ENCODE measurements at regions not wholly inside any gene's neighbourhood (a gene's known extent, or its start where the extent isn't known, plus 50 kb on each side); places are given as distances from the start of the nearest gene placed in this dataset.

DNA sequence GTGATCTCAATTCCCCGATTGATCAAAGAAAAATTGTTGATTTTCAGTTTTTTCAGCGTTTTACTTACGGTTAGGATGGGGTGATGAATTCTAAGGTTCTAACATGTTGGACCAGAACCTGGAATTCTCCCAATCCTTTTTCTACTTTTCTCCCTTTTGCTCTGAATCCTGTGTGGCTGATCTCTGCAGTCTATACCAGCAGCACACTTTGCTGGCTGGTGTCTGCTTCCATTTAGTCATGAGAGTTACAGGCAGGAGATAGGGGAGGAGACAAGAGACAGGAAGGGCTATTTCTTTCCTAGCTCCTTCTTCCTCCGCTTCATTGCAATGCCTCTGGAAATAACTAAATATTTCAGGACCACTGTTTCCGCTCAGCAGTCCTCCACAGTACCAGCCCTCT lies 623.9 kb downstream of the CENPC start:
- H3K4me1 ChIP-seq = no peaks in the 10 kb centered on the region
- no peaks in the 10 kb centered on the region for H3K27me3 ChIP-seq
- no peak for DNase-seq
- no peaks in the 10 kb centered on the region for H3K36me3 ChIP-seq
- H3K4me3 ChIP-seq (ENCODE audit: low read depth, low read length) = no peak overlapping the region
- no peaks in the 10 kb centered on the region for H3K9me3 ChIP-seq
- TF ChIP-seq, protein P1, sequence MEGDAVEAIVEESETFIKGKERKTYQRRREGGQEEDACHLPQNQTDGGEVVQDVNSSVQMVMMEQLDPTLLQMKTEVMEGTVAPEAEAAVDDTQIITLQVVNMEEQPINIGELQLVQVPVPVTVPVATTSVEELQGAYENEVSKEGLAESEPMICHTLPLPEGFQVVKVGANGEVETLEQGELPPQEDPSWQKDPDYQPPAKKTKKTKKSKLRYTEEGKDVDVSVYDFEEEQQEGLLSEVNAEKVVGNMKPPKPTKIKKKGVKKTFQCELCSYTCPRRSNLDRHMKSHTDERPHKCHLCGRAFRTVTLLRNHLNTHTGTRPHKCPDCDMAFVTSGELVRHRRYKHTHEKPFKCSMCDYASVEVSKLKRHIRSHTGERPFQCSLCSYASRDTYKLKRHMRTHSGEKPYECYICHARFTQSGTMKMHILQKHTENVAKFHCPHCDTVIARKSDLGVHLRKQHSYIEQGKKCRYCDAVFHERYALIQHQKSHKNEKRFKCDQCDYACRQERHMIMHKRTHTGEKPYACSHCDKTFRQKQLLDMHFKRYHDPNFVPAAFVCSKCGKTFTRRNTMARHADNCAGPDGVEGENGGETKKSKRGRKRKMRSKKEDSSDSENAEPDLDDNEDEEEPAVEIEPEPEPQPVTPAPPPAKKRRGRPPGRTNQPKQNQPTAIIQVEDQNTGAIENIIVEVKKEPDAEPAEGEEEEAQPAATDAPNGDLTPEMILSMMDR (IDR thresholded peaks at IDR 0.05; ENCODE audit: low read depth, low read length) = no peak

DNA sequence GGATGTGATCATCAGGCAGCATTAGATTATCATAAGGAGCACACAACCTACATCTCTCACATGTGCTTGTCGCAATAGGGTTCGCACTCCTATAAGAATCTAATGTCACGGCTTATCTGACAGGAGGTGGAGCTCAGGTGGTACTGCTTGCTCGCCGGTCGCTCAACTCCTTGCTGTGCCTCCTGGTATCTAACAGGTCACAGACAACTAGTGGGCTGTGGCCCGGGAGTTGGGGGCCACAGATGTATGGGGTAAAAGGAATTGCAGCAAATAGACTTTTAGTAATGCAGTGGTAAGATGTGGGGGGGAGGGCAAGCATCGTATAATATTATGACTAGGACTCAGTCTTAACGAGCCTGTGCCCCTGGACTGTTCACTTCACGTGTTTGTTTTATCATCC lies 624.8 kb downstream of the CENPC start:
- TF ChIP-seq, protein P1 (IDR thresholded peaks at IDR 0.05; ENCODE audit: low read depth, low read length) = no peak
- H3K4me1 ChIP-seq = no peaks in the 10 kb centered on the region
- H3K27me3 ChIP-seq = no peaks in the 10 kb centered on the region
- DNase-seq = no peak
- H3K36me3 ChIP-seq = no peaks in the 10 kb centered on the region
- no peak overlapping the region for H3K4me3 ChIP-seq (ENCODE audit: low read depth, low read length)
- H3K9me3 ChIP-seq = no peaks in the 10 kb centered on the region

DNA sequence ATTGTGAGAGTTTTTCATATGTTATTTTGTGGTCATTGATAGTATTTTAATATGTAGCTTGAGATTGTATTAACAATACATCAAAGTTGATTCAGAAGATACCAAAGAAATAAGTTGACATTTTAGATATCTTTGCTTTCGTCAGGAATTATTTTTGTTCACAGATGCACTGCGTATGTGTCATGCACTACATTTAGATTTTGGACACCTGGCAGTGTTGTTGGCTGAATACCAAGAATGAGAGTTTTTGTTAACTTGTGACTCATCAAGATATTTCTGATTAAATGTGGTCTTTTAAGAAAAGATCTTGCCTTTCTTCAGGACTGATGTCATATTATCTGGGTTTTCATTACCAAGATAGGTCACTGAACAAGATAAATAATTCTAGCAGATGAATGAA lies 633.4 kb downstream of the CENPC start:
- TF ChIP-seq, protein P1 (IDR thresholded peaks at IDR 0.05; ENCODE audit: low read depth, low read length) = no peak
- H3K36me3 ChIP-seq = no peaks in the 10 kb centered on the region
- no peak for DNase-seq
- H3K9me3 ChIP-seq = no peaks in the 10 kb centered on the region
- no peaks in the 10 kb centered on the region for H3K4me1 ChIP-seq
- H3K4me3 ChIP-seq (ENCODE audit: low read depth, low read length) = no peak overlapping the region
- H3K27me3 ChIP-seq = no peaks in the 10 kb centered on the region

DNA sequence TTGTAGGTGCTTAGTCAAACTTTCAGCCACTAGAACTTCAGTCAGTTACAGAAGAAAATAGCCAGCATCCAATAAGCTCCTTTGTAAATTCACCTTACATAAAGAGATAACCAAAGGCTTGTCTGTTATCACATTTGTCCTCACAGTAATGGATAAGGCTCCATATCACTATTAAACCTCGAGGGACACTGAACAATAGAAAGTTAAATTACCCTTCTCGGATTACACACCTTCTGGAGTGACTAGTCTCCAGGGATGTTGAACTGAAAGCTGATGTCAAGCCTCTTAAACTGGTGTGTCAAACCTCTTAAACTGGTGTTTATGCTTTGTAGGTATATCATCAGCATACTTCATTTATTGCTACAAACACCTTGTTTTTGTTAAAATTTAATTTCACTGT lies 639.0 kb downstream of the CENPC start:
- H3K4me1 ChIP-seq = no peaks in the 10 kb centered on the region
- TF ChIP-seq, protein P1 (IDR thresholded peaks at IDR 0.05; ENCODE audit: low read depth, low read length) = no peak
- H3K4me3 ChIP-seq (ENCODE audit: low read depth, low read length) = no peak overlapping the region
- H3K27me3 ChIP-seq = no peaks in the 10 kb centered on the region
- no peaks in the 10 kb centered on the region for H3K9me3 ChIP-seq
- no peak for DNase-seq
- no peaks in the 10 kb centered on the region for H3K36me3 ChIP-seq

DNA sequence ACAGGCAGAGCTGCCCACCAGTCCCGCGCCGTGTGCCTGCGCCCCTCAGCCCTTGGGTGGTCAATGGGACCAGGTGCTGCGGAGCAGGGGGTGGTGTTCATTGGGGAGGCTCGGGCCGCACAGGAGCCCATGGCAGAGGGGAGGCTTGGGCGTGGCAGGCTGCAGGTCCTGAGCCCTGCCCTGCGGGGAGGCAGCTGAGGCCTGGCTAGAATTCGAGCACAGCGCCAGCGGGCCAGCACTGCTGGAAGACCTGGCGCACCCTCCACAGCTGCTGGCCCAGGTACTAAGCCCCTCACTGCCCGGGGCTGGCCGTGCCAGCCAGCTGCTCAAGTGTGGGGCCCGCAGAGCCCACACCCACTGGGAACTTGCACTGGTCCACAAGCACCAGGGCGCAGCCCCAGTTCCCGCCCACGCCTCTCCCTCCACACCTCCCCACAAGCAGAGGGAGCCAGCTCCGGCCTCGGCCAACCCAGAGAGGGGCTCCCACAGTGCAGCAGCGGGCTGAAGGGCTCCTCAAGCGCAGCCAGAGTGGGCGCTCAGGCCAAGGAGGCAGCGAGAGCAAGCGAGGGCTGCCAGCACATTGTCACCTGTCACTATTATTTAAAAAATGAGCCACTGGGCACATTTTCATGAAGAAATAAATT lies 645.8 kb downstream of the CENPC start:
- Histone ChIP-seq H3K4me1 (no peaks in the 10 kb centered on the region), H3K9me3 (no peaks in the 10 kb centered on the region), H3K4me3 (ENCODE audit: low read depth, low read length) (no peak overlapping the region), H3K36me3 (no peaks in the 10 kb centered on the region), H3K27me3 (no peaks in the 10 kb centered on the region)
- TF ChIP-seq, protein P1 (IDR thresholded peaks at IDR 0.05; ENCODE audit: low read depth, low read length) = no peak
- no peak for DNase-seq

DNA sequence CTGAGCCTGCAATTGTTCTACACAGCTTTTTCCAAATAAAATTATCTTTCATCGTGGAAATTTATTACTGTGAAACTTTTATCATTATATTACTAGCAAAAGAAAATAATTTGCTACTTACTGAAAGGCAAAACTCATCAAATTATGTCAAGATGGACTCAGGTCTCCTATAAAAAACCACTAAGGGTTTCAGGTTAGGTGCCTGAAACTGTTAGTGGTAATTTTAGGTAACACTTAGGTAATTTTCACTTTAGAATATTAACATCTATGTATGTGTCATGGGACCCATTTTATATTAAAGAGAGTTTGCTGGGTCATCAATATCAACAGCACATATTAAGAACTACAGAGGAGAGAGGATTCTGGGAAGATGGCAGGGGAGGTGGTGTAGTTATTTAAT lies 651.5 kb downstream of the CENPC start:
- no peaks in the 10 kb centered on the region for H3K27me3 ChIP-seq
- H3K36me3 ChIP-seq = no peaks in the 10 kb centered on the region
- no peaks in the 10 kb centered on the region for H3K9me3 ChIP-seq
- no peak for DNase-seq
- no peaks in the 10 kb centered on the region for H3K4me1 ChIP-seq
- no peak overlapping the region for H3K4me3 ChIP-seq (ENCODE audit: low read depth, low read length)
- TF ChIP-seq, protein P1 (IDR thresholded peaks at IDR 0.05; ENCODE audit: low read depth, low read length) = no peak

All from BE2C (cell line).